Coronary artery (tissue), 2 donors: ENCODE measurements at regions not wholly inside any gene's neighbourhood (a gene's known extent, or its start where the extent isn't known, plus 50 kb on each side); places are given as distances from the start of the nearest gene placed in this dataset.

Experiments
- DNase-seq: peaks from one replicate; pipeline ENCODE4 v3.0.0-alpha.2; 2017; ENCODE audit warnings: low spot score
- H3K27ac ChIP-seq, 2 donors: fragments of 200-600 bp; sonication (generic); one replicate each; pipeline ENCODE4 v1.5.1; 2016 to 2019
- H3K4me3 ChIP-seq: fragments of 200-600 bp; sonication (generic); 2 replicates; pipeline ENCODE4 v1.5.1; 2016; ENCODE audit warnings: mild to moderate bottlenecking, moderate library complexity
- CTCF ChIP-seq: fragments of 200-600 bp; sonication (generic); IDR thresholded peaks from one replicate; pipeline ENCODE4 v1.5.1; 2019; ENCODE audit warnings: antibody characterized with exemption

GRCh38 chr4:22573198-22573597 lies 57.3 kb upstream of the ADGRA3 start:
- no peak overlapping the region for H3K27ac ChIP-seq
- DNase-seq, result no peak
- H3K4me3 ChIP-seq, result no peak overlapping the region
- no peak for TF ChIP-seq CTCF

GRCh38 chr4:22573641-22574040 lies 57.8 kb upstream of the ADGRA3 start:
- no peak for TF ChIP-seq CTCF
- Histone ChIP-seq H3K4me3 (no peak overlapping the region), H3K27ac (no peak overlapping the region)
- DNase-seq, result no peak

GRCh38 chr4:22574424-22574823 lies 58.6 kb upstream of the ADGRA3 start:
- H3K4me3 ChIP-seq, result no peak overlapping the region
- H3K27ac ChIP-seq, result no peak overlapping the region
- DNase-seq, result no peak
- TF ChIP-seq CTCF, result no peak

- Histone ChIP-seq H3K4me3 (no peak overlapping the region), H3K27ac (no peak overlapping the region)
- no peak for TF ChIP-seq CTCF
- no peak for DNase-seq
Observed at GRCh38 chr4:22574880-22575279, 59.0 kb upstream of the ADGRA3 start.

GRCh38 chr4:22587253-22587652 lies 71.4 kb upstream of the ADGRA3 start:
- no peak for DNase-seq
- no peak for TF ChIP-seq CTCF
- H3K27ac ChIP-seq, result no peak overlapping the region
- H3K4me3 ChIP-seq, result no peak overlapping the region

- H3K27ac ChIP-seq, result no peak overlapping the region
- no peak for TF ChIP-seq CTCF
- DNase-seq, result no peak
- no peak overlapping the region for H3K4me3 ChIP-seq
Observed at GRCh38 chr4:22593933-22594332, 78.1 kb upstream of the ADGRA3 start.

GRCh38 chr4:22595684-22596083 lies 79.8 kb upstream of the ADGRA3 start:
- H3K4me3 ChIP-seq, result no peak overlapping the region
- no peak overlapping the region for H3K27ac ChIP-seq
- no peak for DNase-seq
- TF ChIP-seq CTCF, result no peak
